NB4 (cell line): ENCODE measurements at regions not wholly inside any gene's neighbourhood (a gene's known extent, or its start where the extent isn't known, plus 50 kb on each side); places are given as distances from the start of the nearest gene placed in this dataset.

ENCODE experiments used
- CTCF ChIP-seq: IDR thresholded peaks from one replicate; pipeline ENCODE4 v1.5.1; 2012; ENCODE audit warnings: low read depth, low read length
- MYC ChIP-seq: IDR thresholded peaks from 2 replicates; pipeline ENCODE4 v1.6.1; 2011; ENCODE audit warnings: low read depth, low read length
- POLR2A ChIP-seq: IDR thresholded peaks from 2 replicates; pipeline ENCODE4 v1.6.1; 2011; ENCODE audit warnings: mild to moderate bottlenecking; ENCODE audit not compliant: insufficient read length; ENCODE audit errors: extremely low read depth

DNA sequence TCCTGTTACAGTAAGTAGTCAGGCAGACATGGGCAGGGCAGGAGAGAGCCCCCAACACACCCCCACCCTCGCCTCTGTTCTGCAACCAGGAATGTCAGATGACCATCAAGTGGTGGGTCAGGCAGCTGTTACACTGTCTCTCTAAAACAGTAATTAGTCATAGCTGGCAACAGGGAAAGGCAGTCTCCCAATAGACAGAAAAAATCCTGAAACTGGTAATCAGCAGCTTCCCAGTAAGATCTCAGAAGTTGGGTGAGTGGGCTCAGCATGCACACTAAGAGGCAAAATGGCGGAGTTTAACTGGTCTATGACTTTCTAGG is 90.2 kb downstream of the C5orf15 start:
- TF ChIP-seq CTCF, result no peak
- no peak for TF ChIP-seq MYC
- no peak for TF ChIP-seq POLR2A
